Panc1 (cell line): ENCODE measurements at regions not wholly inside any gene's neighbourhood (a gene's known extent, or its start where the extent isn't known, plus 50 kb on each side); places are given as distances from the start of the nearest gene placed in this dataset.

Experiments
- CTCF ChIP-seq: fragments of 450-650 bp; IDR thresholded peaks from 2 replicates; pipeline ENCODE4 v1.5.1; 2017; ENCODE audit warnings: mild to moderate bottlenecking
- POLR2AphosphoS5 ChIP-seq: IDR thresholded peaks from 2 replicates; pipeline ENCODE4 v1.6.1; 2012; ENCODE audit warnings: mild to moderate bottlenecking, low read depth, low read length, moderate library complexity
- REST ChIP-seq, 2 experiments: IDR thresholded peaks; 2 replicates each; pipeline ENCODE4 v1.6.1; 2011 to 2012; ENCODE audit warnings: low read depth in 2 of 2, control low read depth in 1 of 2, low read length in 1 of 2, mild to moderate bottlenecking in 1 of 2, moderate library complexity in 1 of 2; ENCODE audit not compliant: insufficient read depth in 1 of 2

- TF ChIP-seq CTCF (no peak), REST (IDR thresholded peaks at IDR 0.05; ENCODE audit: insufficient read depth in 1 of 2, low read depth in 2 of 2, low read length in 1 of 2) (no peak), POLR2AphosphoS5 (no peak)
Measured at GRCh38 chr10:131442271-131442670, 130.8 kb upstream of the TCERG1L start.
